HEK293 (cell line): ENCODE measurements at regions not wholly inside any gene's neighbourhood (a gene's known extent, or its start where the extent isn't known, plus 50 kb on each side); places are given as distances from the start of the nearest gene placed in this dataset.

ENCODE experiments used
- CTCF ChIA-PET: fragments of 350-600 bp; formaldehyde crosslinking; extraction: SDS; loops from one replicate; lab custom pipeline; 2021; ENCODE audit warnings: antibody characterized with exemption; lab: Yijun Ruan, JAX
- POLR2A ChIA-PET: fragments of 300-600 bp; formaldehyde crosslinking; extraction: SDS; loops from one replicate; lab custom pipeline; 2020; ENCODE audit warnings: antibody characterized with exemption, inconsistent platforms; lab: Yijun Ruan, JAX
- H3K27ac ChIP-seq: fragments of 200-500 bp; sonication (Bioruptor generic); 2 replicates; pipeline ENCODE4 v1.5.1; 2014; ENCODE audit warnings: low read depth, low read length, control low read depth, inconsistent platforms; ENCODE audit errors: extremely low read depth
- H3K36me3 ChIP-seq, 2 experiments: fragments of 200-500 bp in 1 of 2; sonication (Bioruptor generic) in 1 of 2; 1 replicate in 1 of 2; 2 replicates in 1 of 2; pipeline ENCODE4 v1.5.1; 2014 to 2017; ENCODE audit warnings: inconsistent platforms in 2 of 2, low read length in 2 of 2; ENCODE audit not compliant: control insufficient read depth in 2 of 2, insufficient read depth in 1 of 2
- H3K4me1 ChIP-seq: fragments of 200-500 bp; sonication (Bioruptor generic); 2 replicates; pipeline ENCODE4 v1.5.1; 2014; ENCODE audit warnings: mild to moderate bottlenecking, low read length, inconsistent platforms; ENCODE audit not compliant: control insufficient read depth, insufficient read depth
- H3K4me3 ChIP-seq: 2 replicates; pipeline ENCODE4 v1.5.1; 2011; ENCODE audit warnings: low read depth, mild to moderate bottlenecking, control low read depth, low read length, moderate library complexity
- H3K9me3 ChIP-seq: fragments of 200-500 bp; sonication (Bioruptor generic); 2 replicates; pipeline ENCODE4 v1.5.1; 2014; ENCODE audit warnings: low read depth, low read length, inconsistent platforms; ENCODE audit not compliant: control insufficient read depth, insufficient read depth
- ELK4 ChIP-seq: IDR thresholded peaks from 2 replicates; pipeline ENCODE4 v1.6.1; 2011; ENCODE audit warnings: mild to moderate bottlenecking, low read depth, low read length, borderline replicate concordance
- GLI2 ChIP-seq: fragments of 450-650 bp; formaldehyde crosslinking; IDR thresholded peaks from 2 replicates; pipeline ENCODE4; 2017; ENCODE audit warnings: missing biosample characterization, missing genetic modification characterization, low read depth, borderline replicate concordance
- KLF7 ChIP-seq: fragments of 450-650 bp; formaldehyde crosslinking; IDR thresholded peaks from 2 replicates; pipeline ENCODE4 v1.5.1; 2016; ENCODE audit warnings: missing biosample characterization, missing genetic modification characterization, borderline replicate concordance
- RBAK ChIP-seq: fragments of 450-650 bp; formaldehyde crosslinking; IDR thresholded peaks from 2 replicates; pipeline ENCODE4 v1.5.1; 2016; ENCODE audit warnings: missing biosample characterization, missing genetic modification characterization
- SALL2 ChIP-seq: fragments of 450-650 bp; formaldehyde crosslinking; IDR thresholded peaks from 2 replicates; pipeline ENCODE4 v1.5.0; 2017; ENCODE audit warnings: missing biosample characterization, mild to moderate bottlenecking, missing genetic modification characterization, borderline replicate concordance
- TCF7L2 ChIP-seq: IDR thresholded peaks from 2 replicates; pipeline ENCODE4 v1.6.1; 2011; ENCODE audit warnings: low read depth, mild to moderate bottlenecking, inconsistent platforms, low read length, moderate library complexity, borderline replicate concordance
- TRIM28 ChIP-seq: IDR thresholded peaks from 2 replicates; pipeline ENCODE4 v1.6.1; 2011; ENCODE audit warnings: low read length, control low read depth, borderline replicate concordance
- TSHZ1 ChIP-seq: fragments of 450-650 bp; formaldehyde crosslinking; IDR thresholded peaks from 2 replicates; pipeline ENCODE4 v1.5.1; 2016; ENCODE audit warnings: missing biosample characterization, missing genetic modification characterization, borderline replicate concordance
- YY1 ChIP-seq: fragments of 450-650 bp; formaldehyde crosslinking; IDR thresholded peaks from 2 replicates; pipeline ENCODE4 v1.5.1; 2018; ENCODE audit warnings: missing biosample characterization, missing genetic modification characterization
- ZBTB17 ChIP-seq: fragments of 450-650 bp; formaldehyde crosslinking; IDR thresholded peaks from 2 replicates; pipeline ENCODE4 v1.5.1; 2016; ENCODE audit warnings: missing biosample characterization, missing genetic modification characterization
- ZFP3 ChIP-seq: fragments of 450-650 bp; formaldehyde crosslinking; IDR thresholded peaks from 2 replicates; pipeline ENCODE4 v1.5.1; 2016; ENCODE audit warnings: low read depth, missing biosample characterization, missing genetic modification characterization
- ZFP69B ChIP-seq: fragments of 450-650 bp; formaldehyde crosslinking; IDR thresholded peaks from 2 replicates; pipeline ENCODE4 v1.5.1; 2016; ENCODE audit warnings: missing biosample characterization, missing genetic modification characterization
- ZNF112 ChIP-seq: fragments of 450-650 bp; formaldehyde crosslinking; IDR thresholded peaks from 2 replicates; pipeline ENCODE4 v1.5.0; 2017; ENCODE audit warnings: missing biosample characterization, missing genetic modification characterization
- ZNF16 ChIP-seq: fragments of 450-650 bp; formaldehyde crosslinking; IDR thresholded peaks from 2 replicates; pipeline ENCODE4 v1.5.1; 2016; ENCODE audit warnings: low read depth, missing biosample characterization, missing genetic modification characterization
- ZNF184 ChIP-seq: fragments of 450-650 bp; IDR thresholded peaks from 2 replicates; pipeline ENCODE4 v1.5.1; 2018; ENCODE audit warnings: missing biosample characterization, mild to moderate bottlenecking, missing genetic modification characterization
- ZNF354C ChIP-seq: fragments of 450-650 bp; formaldehyde crosslinking; IDR thresholded peaks from 2 replicates; pipeline ENCODE4 v1.5.1; 2016; ENCODE audit warnings: missing biosample characterization, missing genetic modification characterization, low read depth, borderline replicate concordance
- ZNF394 ChIP-seq: fragments of 450-650 bp; formaldehyde crosslinking; IDR thresholded peaks from 2 replicates; pipeline ENCODE4 v1.5.1; 2016; ENCODE audit warnings: missing biosample characterization, missing genetic modification characterization, mild to moderate bottlenecking, moderate library complexity, borderline replicate concordance
- ZNF404 ChIP-seq: fragments of 450-650 bp; formaldehyde crosslinking; IDR thresholded peaks from 2 replicates; pipeline ENCODE4 v1.5.1; 2017; ENCODE audit warnings: missing biosample characterization, missing genetic modification characterization
- ZNF423 ChIP-seq: fragments of 450-650 bp; formaldehyde crosslinking; IDR thresholded peaks from 2 replicates; pipeline ENCODE4 v1.5.1; 2016; ENCODE audit warnings: missing biosample characterization, missing genetic modification characterization
- ZNF501 ChIP-seq: fragments of 450-650 bp; formaldehyde crosslinking; IDR thresholded peaks from 2 replicates; pipeline ENCODE4 v1.5.1; 2016; ENCODE audit warnings: missing biosample characterization, missing genetic modification characterization
- ZNF510 ChIP-seq: fragments of 450-650 bp; formaldehyde crosslinking; IDR thresholded peaks from 2 replicates; pipeline ENCODE4 v1.5.1; 2018; ENCODE audit warnings: mild to moderate bottlenecking, missing genetic modification characterization, missing biosample characterization; ENCODE audit not compliant: insufficient replicate concordance
- ZNF521 ChIP-seq: fragments of 450-650 bp; formaldehyde crosslinking; IDR thresholded peaks from 2 replicates; pipeline ENCODE4 v1.5.1; 2017; ENCODE audit warnings: missing biosample characterization, mild to moderate bottlenecking, missing genetic modification characterization
- ZNF548 ChIP-seq: fragments of 450-650 bp; formaldehyde crosslinking; IDR thresholded peaks from 2 replicates; pipeline ENCODE4 v1.5.1; 2016; ENCODE audit warnings: missing biosample characterization, missing genetic modification characterization
- ZNF560 ChIP-seq: fragments of 450-650 bp; formaldehyde crosslinking; IDR thresholded peaks from 2 replicates; pipeline ENCODE4 v1.5.1; 2017; ENCODE audit warnings: missing biosample characterization, missing genetic modification characterization, borderline replicate concordance
- ZNF629 ChIP-seq: fragments of 450-650 bp; formaldehyde crosslinking; IDR thresholded peaks from 2 replicates; pipeline ENCODE4 v1.5.1; 2017; ENCODE audit warnings: missing biosample characterization, missing genetic modification characterization
- ZNF664 ChIP-seq: fragments of 450-650 bp; formaldehyde crosslinking; IDR thresholded peaks from 2 replicates; pipeline ENCODE4 v1.5.1; 2016; ENCODE audit warnings: missing biosample characterization, missing genetic modification characterization
- TF ChIP-seq, protein P1 (sequence below): fragments of 450-650 bp; formaldehyde crosslinking; IDR thresholded peaks from 2 replicates; pipeline ENCODE4 v1.5.1; 2017; ENCODE audit warnings: missing biosample characterization, missing genetic modification characterization
- TF ChIP-seq, protein P2 (sequence below): fragments of 450-650 bp; formaldehyde crosslinking; IDR thresholded peaks from 2 replicates; pipeline ENCODE4 v1.5.1; 2017; ENCODE audit warnings: missing biosample characterization, mild to moderate bottlenecking, missing genetic modification characterization, moderate library complexity

DNA sequence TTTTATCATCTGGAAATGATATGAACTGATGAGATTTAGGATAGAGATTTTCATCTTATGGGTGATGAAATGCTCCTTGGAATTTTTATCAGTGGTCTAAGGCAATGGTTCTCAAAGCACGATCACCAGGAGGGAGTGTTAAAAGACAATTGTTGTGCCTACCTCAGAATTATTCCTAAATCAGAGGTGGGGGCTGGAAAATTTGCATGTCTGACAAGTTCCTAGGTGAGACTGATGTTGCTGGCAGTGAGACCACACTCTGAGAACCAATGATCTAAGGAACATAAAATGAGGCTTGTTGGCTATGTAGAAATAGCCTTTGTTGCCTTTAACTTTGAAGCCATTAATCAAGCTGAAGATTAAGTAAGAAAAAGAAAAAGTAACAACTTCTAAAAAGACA, 416.6 kb upstream of the AZI2 start (continued):
- no peak for TF ChIP-seq ZNF112 (tag by site-specific recombination)
- TF ChIP-seq ZNF394 (tag by site-specific recombination): no peak

DNA sequence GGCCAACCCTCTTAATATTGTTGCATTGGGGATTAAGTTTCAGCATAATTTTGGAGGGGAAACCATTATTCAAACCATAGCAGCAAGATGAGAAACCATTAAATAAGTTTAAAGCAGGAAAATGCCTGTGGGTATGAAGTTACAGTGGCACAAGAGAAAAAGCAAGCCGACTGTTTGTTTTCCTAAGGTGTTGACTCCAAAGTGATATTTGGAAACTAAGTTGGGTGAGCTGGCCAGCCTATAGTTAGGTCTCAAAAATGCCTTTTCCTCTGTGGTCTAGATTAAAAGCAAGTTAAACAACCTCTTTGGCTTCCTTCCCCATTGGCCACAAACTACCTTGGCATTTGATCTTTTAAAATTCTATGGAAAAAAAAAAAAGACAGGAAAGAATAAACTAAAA, 419.8 kb upstream of the AZI2 start:
- ChIA-PET CTCF (no interaction called here), POLR2A (no interaction called here)
- Histone ChIP-seq H3K4me1 (no peaks in the 10 kb centered on the region), H3K36me3 (no peaks in the 10 kb centered on the region), H3K4me3 (no peak overlapping the region), H3K9me3 (no peaks in the 10 kb centered on the region), H3K27ac (no peak overlapping the region)
- TF ChIP-seq ZNF501 (no peak), SALL2 (tag by site-specific recombination) (no peak), ZNF548 (tag by site-specific recombination) (no peak), ZNF404 (tag by site-specific recombination) (no peak), YY1 (tag by site-specific recombination) (no peak), ZNF629 (tag by site-specific recombination) (no peak), ELK4 (no peak), GLI2 (tag by site-specific recombination) (no peak), ZNF510 (no peak)

GRCh38 chr3:28777806-28778475, 429.3 kb upstream of the AZI2 start:
- H3K27ac ChIP-seq: no peak overlapping the region
- POLR2A ChIA-PET: no interaction called here
- H3K4me3 ChIP-seq: no peak overlapping the region
- H3K9me3 ChIP-seq: no peaks in the 10 kb centered on the region
- CTCF ChIA-PET: no interaction called here
- H3K36me3 ChIP-seq: no peaks in the 10 kb centered on the region
- no peaks in the 10 kb centered on the region for H3K4me1 ChIP-seq
- TF ChIP-seq ZNF521 (tag by site-specific recombination): no peak
- TF ChIP-seq SALL2 (tag by site-specific recombination): no peak
- no peak for TF ChIP-seq TCF7L2
- TF ChIP-seq ZNF423 (tag by site-specific recombination): no peak
- no peak for TF ChIP-seq RBAK (tag by site-specific recombination)
- TF ChIP-seq ZFP3 (tag by site-specific recombination): no peak
- TF ChIP-seq ZNF16 (tag by site-specific recombination): no peak
- no peak for TF ChIP-seq TRIM28
- TF ChIP-seq ZNF184 (tag by site-specific recombination): no peak
- no peak for TF ChIP-seq ZNF560 (tag by site-specific recombination)
- TF ChIP-seq ZBTB17: no peak
- TF ChIP-seq, protein P1, sequence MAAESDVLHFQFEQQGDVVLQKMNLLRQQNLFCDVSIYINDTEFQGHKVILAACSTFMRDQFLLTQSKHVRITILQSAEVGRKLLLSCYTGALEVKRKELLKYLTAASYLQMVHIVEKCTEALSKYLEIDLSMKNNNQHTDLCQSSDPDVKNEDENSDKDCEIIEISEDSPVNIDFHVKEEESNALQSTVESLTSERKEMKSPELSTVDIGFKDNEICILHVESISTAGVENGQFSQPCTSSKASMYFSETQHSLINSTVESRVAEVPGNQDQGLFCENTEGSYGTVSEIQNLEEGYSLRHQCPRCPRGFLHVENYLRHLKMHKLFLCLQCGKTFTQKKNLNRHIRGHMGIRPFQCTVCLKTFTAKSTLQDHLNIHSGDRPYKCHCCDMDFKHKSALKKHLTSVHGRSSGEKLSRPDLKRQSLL (tag by site-specific recombination): no peak
- no peak for TF ChIP-seq TSHZ1
- TF ChIP-seq ZNF664 (tag by site-specific recombination): no peak
- TF ChIP-seq ZNF354C (tag by site-specific recombination): no peak
- no peak for TF ChIP-seq KLF7 (tag by site-specific recombination)
- no peak for TF ChIP-seq ZFP69B (tag by site-specific recombination)
- TF ChIP-seq, protein P2, sequence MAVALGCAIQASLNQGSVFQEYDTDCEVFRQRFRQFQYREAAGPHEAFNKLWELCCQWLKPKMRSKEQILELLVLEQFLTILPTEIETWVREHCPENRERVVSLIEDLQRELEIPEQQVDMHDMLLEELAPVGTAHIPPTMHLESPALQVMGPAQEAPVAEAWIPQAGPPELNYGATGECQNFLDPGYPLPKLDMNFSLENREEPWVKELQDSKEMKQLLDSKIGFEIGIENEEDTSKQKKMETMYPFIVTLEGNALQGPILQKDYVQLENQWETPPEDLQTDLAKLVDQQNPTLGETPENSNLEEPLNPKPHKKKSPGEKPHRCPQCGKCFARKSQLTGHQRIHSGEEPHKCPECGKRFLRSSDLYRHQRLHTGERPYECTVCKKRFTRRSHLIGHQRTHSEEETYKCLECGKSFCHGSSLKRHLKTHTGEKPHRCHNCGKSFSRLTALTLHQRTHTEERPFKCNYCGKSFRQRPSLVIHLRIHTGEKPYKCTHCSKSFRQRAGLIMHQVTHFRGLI (tag by site-specific recombination): no peak
